Neural cell (in vitro differentiated cells): ENCODE measurements at regions not wholly inside any gene's neighbourhood (a gene's known extent, or its start where the extent isn't known, plus 50 kb on each side); places are given as distances from the start of the nearest gene placed in this dataset.

Source experiments
- H2AFZ ChIP-seq: fragments of 200-600, 300-800 bp; sonication (generic), shearing (Covaris generic); 2 replicates; pipeline ENCODE4 v1.6.0; 2014; ENCODE audit warnings: low read depth, mild to moderate bottlenecking, antibody characterized with exemption, low read length, moderate library complexity
- H3F3A ChIP-seq: fragments of 200-600 bp; shearing (Covaris generic); 2 replicates; pipeline ENCODE4 v1.6.1; 2016; ENCODE audit warnings: mild to moderate bottlenecking, moderate library complexity, mixed read lengths, antibody characterized with exemption, low read length; ENCODE audit not compliant: insufficient read depth, poor library complexity, severe bottlenecking
- H3K27ac ChIP-seq: fragments of 200-600, 300-800 bp; sonication (generic), shearing (Covaris generic); 2 replicates; pipeline ENCODE4 v1.5.1; 2014; ENCODE audit warnings: mild to moderate bottlenecking, low read length, moderate library complexity
- H3K27me3 ChIP-seq: fragments of 300-800, 200-600 bp; sonication (generic), shearing (Covaris generic); 2 replicates; pipeline ENCODE4 v1.6.0; 2014; ENCODE audit warnings: mild to moderate bottlenecking, low read depth, low read length, moderate library complexity; ENCODE audit not compliant: insufficient read depth
- H3K36me3 ChIP-seq: fragments of 300-800, 200-600 bp; sonication (generic), shearing (Covaris generic); 2 replicates; pipeline ENCODE4 v1.5.1; 2014; ENCODE audit warnings: mild to moderate bottlenecking, antibody characterized with exemption, low read length, moderate library complexity; ENCODE audit not compliant: insufficient read depth
- H3K4me2 ChIP-seq: fragments of 300-800, 200-600 bp; sonication (generic), shearing (Covaris generic); 2 replicates; pipeline ENCODE4 v1.6.0; 2014; ENCODE audit warnings: mild to moderate bottlenecking, low read length
- H3K4me3 ChIP-seq: fragments of 300-800, 200-600 bp; sonication (generic), shearing (Covaris generic); 2 replicates; pipeline ENCODE4 v1.5.1; 2014; ENCODE audit warnings: mild to moderate bottlenecking, low read length, moderate library complexity
- H3K79me2 ChIP-seq: fragments of 200-600 bp; shearing (Covaris generic); replicated peaks from 2 replicates; pipeline ENCODE4 v1.6.0; 2014; ENCODE audit warnings: mild to moderate bottlenecking, low read length, moderate library complexity; ENCODE audit not compliant: insufficient read depth
- H3K9ac ChIP-seq: fragments of 300-800, 200-600 bp; sonication (generic), shearing (Covaris generic); 2 replicates; pipeline ENCODE4 v1.6.1; 2016; ENCODE audit warnings: mild to moderate bottlenecking, low read length, mixed read lengths
- H3K9me2 ChIP-seq: fragments of 200-600 bp; shearing (Covaris generic); 2 replicates; pipeline ENCODE4 v1.6.1; 2016; ENCODE audit warnings: mild to moderate bottlenecking, low read length, mixed read lengths; ENCODE audit not compliant: insufficient read depth
- H3K9me3 ChIP-seq: fragments of 200-600, 300-800 bp; sonication (generic), shearing (Covaris generic); 2 replicates; pipeline ENCODE4 v1.6.1; 2016; ENCODE audit warnings: mild to moderate bottlenecking, mixed run types, low read length, moderate library complexity, mixed read lengths
- H4K20me1 ChIP-seq: fragments of 200-600 bp; shearing (Covaris generic); 2 replicates; pipeline ENCODE4 v1.6.1; 2016; ENCODE audit warnings: mild to moderate bottlenecking, mixed run types; ENCODE audit not compliant: insufficient read depth
- CTCF ChIP-seq: fragments of 450-650 bp; IDR thresholded peaks from 2 replicates; pipeline ENCODE4 v1.5.1; 2014; ENCODE audit warnings: antibody characterized with exemption, mild to moderate bottlenecking, moderate library complexity; ENCODE audit not compliant: poor library complexity, severe bottlenecking
- EP300 ChIP-seq: fragments of 450-650 bp; conservative IDR thresholded peaks from 2 replicates; pipeline ENCODE4 v1.6.1; 2014; ENCODE audit warnings: antibody characterized with exemption, mild to moderate bottlenecking, moderate library complexity; ENCODE audit not compliant: poor library complexity, severe bottlenecking
- EZH2 ChIP-seq: fragments of 200-600, 300-800 bp; shearing (Covaris generic), sonication (generic); IDR thresholded peaks from 2 replicates; pipeline ENCODE4 v1.6.1; 2014; ENCODE audit warnings: antibody characterized with exemption, low read length, borderline replicate concordance, mild to moderate bottlenecking; ENCODE audit not compliant: insufficient read depth, poor library complexity, severe bottlenecking
- MXI1 ChIP-seq: fragments of 450-650 bp; conservative IDR thresholded peaks from 2 replicates; pipeline ENCODE4 v1.6.1; 2014; ENCODE audit warnings: antibody characterized with exemption, mild to moderate bottlenecking; ENCODE audit not compliant: poor library complexity, severe bottlenecking
- POLR2AphosphoS5 ChIP-seq: IDR thresholded peaks from 2 replicates; pipeline ENCODE4 v1.6.1; 2012
- RAD21 ChIP-seq: fragments of 450-650 bp; conservative IDR thresholded peaks from 2 replicates; pipeline ENCODE4 v1.6.1; 2014; ENCODE audit warnings: antibody characterized with exemption, mild to moderate bottlenecking, moderate library complexity
- REST ChIP-seq: IDR thresholded peaks from 2 replicates; pipeline ENCODE4 v1.6.1; 2012; ENCODE audit warnings: borderline replicate concordance
- SMC3 ChIP-seq: fragments of 450-650 bp; conservative IDR thresholded peaks from 2 replicates; pipeline ENCODE4 v1.6.1; 2014; ENCODE audit warnings: antibody characterized with exemption, mild to moderate bottlenecking, moderate library complexity; ENCODE audit not compliant: poor library complexity
- TAF1 ChIP-seq: IDR thresholded peaks from 2 replicates; pipeline ENCODE4 v1.6.1; 2012; ENCODE audit warnings: low read depth

GRCh38 chr15:98164571-98164970 lies 204.1 kb downstream of the ARRDC4 start:
- H3K9ac ChIP-seq: no peak overlapping the region
- H3K4me2 ChIP-seq: no peak overlapping the region
- H3K9me3 ChIP-seq: no peaks in the 10 kb centered on the region
- no peak overlapping the region for H3K27ac ChIP-seq
- H3F3A ChIP-seq: no peaks in the 10 kb centered on the region
- H3K4me3 ChIP-seq: no peak overlapping the region
- no peak overlapping the region for H2AFZ ChIP-seq
- no peaks in the 10 kb centered on the region for H3K79me2 ChIP-seq
- no peaks in the 10 kb centered on the region for H3K27me3 ChIP-seq
- H4K20me1 ChIP-seq: no peaks in the 10 kb centered on the region
- H3K36me3 ChIP-seq: no peaks in the 10 kb centered on the region
- no peaks in the 10 kb centered on the region for H3K9me2 ChIP-seq
- TF ChIP-seq REST: no peak
- TF ChIP-seq MXI1: no peak
- TF ChIP-seq CTCF: no peak
- TF ChIP-seq SMC3: no peak
- TF ChIP-seq RAD21: no peak
- TF ChIP-seq EZH2: no peak
- no peak for TF ChIP-seq EP300
- TF ChIP-seq TAF1: no peak
- TF ChIP-seq POLR2AphosphoS5: no peak

- H3K9ac ChIP-seq: no peak overlapping the region
- no peaks in the 10 kb centered on the region for H3F3A ChIP-seq
- no peak overlapping the region for H3K4me3 ChIP-seq
- TF ChIP-seq POLR2AphosphoS5: no peak
- TF ChIP-seq EZH2: no peak
- no peak for TF ChIP-seq REST
- TF ChIP-seq CTCF: no peak
- TF ChIP-seq TAF1: no peak
- no peak for TF ChIP-seq RAD21
- no peak for TF ChIP-seq EP300
- no peak for TF ChIP-seq MXI1
- no peak overlapping the region for H2AFZ ChIP-seq
- no peaks in the 10 kb centered on the region for H3K27me3 ChIP-seq
- H3K79me2 ChIP-seq: no peaks in the 10 kb centered on the region
- no peaks in the 10 kb centered on the region for H3K9me2 ChIP-seq
- no peak overlapping the region for H3K27ac ChIP-seq
- no peaks in the 10 kb centered on the region for H3K36me3 ChIP-seq
- H4K20me1 ChIP-seq: no peaks in the 10 kb centered on the region
- H3K9me3 ChIP-seq: no peaks in the 10 kb centered on the region
- H3K4me2 ChIP-seq: no peak overlapping the region
These were observed 204.5 kb downstream of the ARRDC4 start for GRCh38 chr15:98164986-98165385.
